Urinary bladder (tissue), 3 donors: ENCODE measurements at regions not wholly inside any gene's neighbourhood (a gene's known extent, or its start where the extent isn't known, plus 50 kb on each side); places are given as distances from the start of the nearest gene placed in this dataset.

Source experiments
- DNase-seq: peaks from one replicate; pipeline ENCODE4 v3.0.0-alpha.2; 2015; ENCODE audit errors: extremely low spot score
- H3K27ac ChIP-seq: one replicate; pipeline ENCODE4 v1.5.1; 2013; ENCODE audit warnings: low read depth, mild to moderate bottlenecking, moderate library complexity
- H3K36me3 ChIP-seq: one replicate; pipeline ENCODE4 v1.6.1; 2013; ENCODE audit warnings: mild to moderate bottlenecking, moderate library complexity; ENCODE audit not compliant: insufficient read depth
- H3K4me1 ChIP-seq: one replicate; pipeline ENCODE4 v1.6.1; 2013; ENCODE audit warnings: mild to moderate bottlenecking, moderate library complexity; ENCODE audit not compliant: insufficient read depth
- H3K4me3 ChIP-seq: one replicate; pipeline ENCODE4 v1.5.1; 2013; ENCODE audit warnings: low read depth, low read length
- WGBS: extraction: QIAGEN DNeasy Blood & Tissue Kit; methylation state at CpG from one replicate; pipeline ENCODE4 v1.1.7; 2013; 5-methylcytosine and 5-hydroxymethylcytosine counted together
- donor health status: healthy with polysubstance abuse.
- donor health status: healthy.

DNA sequence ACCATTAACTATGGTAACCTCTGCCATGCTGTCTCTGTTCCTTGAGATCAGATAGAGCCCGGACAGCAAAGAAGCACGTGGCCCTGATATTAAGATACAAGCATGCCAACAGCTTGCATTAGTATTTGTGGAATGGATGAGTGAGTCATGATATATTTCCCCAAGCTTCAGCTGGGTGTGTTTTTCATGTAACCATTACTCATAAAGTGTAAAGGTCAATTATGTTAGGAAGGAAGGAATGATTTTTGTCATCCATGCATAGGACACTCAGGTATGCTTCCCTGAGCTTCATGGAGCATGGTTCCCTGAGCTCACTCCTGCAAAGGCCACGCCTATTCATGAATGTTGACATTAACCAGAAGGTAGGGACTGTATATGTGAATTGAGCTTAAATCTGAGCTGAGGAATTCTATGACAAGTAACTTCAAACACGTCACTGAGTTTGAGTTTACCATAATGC is 74.6 kb downstream of the ARL4C start:
- H3K36me3 ChIP-seq = no peaks in the 10 kb centered on the region
- H3K4me3 ChIP-seq = no peak overlapping the region
- DNase-seq = no peak
- H3K4me1 ChIP-seq = no peaks in the 10 kb centered on the region
- 40% methylated on average over 4 of the region's 4 CpGs for WGBS
- no peak overlapping the region for H3K27ac ChIP-seq

DNA sequence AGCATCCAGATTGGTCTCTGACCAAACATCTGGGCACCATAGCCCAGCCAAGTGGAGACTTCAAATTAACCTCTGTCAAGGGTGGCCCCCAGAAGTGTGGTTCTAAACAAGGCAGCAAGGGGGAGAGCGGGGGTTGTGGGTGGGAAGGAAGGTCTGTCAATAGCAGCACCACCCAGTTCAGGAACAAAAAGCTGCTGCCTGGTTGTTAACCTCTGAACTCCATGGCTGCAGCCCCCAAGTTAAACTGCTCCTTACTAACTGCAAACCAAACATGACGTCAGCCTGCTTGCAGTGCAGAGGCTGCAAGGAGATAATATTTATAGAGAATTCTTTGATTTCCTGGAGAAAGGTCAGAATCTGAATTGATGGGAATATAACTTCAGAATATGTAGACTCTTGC is 76.5 kb downstream of the ARL4C start:
- no peaks in the 10 kb centered on the region for H3K36me3 ChIP-seq
- 65% methylated on average over 2 of the region's 2 CpGs for WGBS
- H3K4me1 ChIP-seq = no peaks in the 10 kb centered on the region
- no peak overlapping the region for H3K4me3 ChIP-seq
- no peak for DNase-seq
- H3K27ac ChIP-seq = no peak overlapping the region

DNA sequence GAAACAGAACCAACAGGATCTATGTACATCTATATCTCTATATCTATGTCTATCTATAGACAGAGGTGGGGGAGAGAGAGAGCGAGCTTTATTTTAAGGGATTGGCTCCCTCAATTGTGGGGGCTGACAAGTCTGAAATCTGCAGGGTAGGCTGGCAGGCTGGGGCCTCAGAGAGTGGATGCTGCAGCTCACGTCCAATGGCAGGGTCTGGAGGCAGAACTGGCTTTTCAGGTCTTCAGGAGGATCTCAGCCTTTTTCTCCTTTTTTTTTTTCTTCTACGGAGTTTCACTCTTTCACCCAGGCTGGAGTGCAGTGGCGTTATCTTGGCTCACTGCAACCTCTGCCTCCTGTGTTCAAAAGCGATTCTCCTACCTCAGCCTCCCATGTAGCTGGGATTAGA is 77.2 kb downstream of the ARL4C start:
- WGBS = 87% methylated on average over 5 of the region's 5 CpGs
- no peaks in the 10 kb centered on the region for H3K4me1 ChIP-seq
- no peak overlapping the region for H3K27ac ChIP-seq
- H3K4me3 ChIP-seq = no peak overlapping the region
- no peaks in the 10 kb centered on the region for H3K36me3 ChIP-seq
- DNase-seq = no peak

DNA sequence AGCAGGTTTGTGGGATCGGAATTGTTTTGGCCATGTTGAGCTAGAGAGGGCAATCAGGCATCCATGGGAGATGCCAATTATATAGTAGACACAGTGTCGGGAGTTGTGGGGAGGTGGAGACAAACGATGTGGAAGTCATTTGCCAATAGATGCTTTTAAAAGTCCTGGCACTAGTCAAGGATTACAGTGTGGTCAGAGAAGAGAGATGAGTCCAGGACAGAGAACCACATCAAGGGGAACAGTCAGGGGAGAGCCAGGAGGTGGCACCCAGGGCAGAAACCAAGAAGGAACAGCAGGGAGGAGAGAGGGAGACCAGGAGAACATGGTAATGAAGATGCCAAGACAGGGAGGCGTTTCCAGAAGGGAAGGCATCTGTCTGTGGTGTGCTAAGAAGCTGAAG is 81.2 kb downstream of the ARL4C start:
- WGBS = 86% methylated on average over 4 of the region's 4 CpGs

DNA sequence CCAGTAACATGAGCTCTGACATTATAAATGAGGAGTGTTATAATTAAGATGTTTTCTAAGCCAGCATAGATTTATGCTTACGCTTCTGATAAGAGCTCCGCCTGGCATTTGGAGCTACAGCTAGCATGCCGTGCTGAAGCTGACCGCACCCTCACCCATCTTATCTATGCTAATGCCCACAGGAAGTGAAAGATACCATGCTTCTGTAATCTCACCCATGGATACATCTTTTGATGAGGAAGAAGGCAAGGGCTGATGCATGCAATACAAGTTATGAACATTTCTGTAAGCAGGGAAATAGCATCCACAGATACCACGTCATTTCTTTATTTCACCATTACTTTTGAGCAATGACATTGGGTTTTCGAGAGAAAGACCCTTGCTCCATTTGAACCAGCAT is 82.3 kb downstream of the ARL4C start:
- no peak overlapping the region for H3K4me3 ChIP-seq
- 74% methylated on average over 6 of the region's 6 CpGs for WGBS

More for the DNA sequence above, 81.2 kb downstream of the ARL4C start:
- Histone ChIP-seq H3K4me1 (no peaks in the 10 kb centered on the region), H3K4me3 (no peak overlapping the region), H3K27ac (no peak overlapping the region), H3K36me3 (no peaks in the 10 kb centered on the region)
- no peak for DNase-seq

DNA sequence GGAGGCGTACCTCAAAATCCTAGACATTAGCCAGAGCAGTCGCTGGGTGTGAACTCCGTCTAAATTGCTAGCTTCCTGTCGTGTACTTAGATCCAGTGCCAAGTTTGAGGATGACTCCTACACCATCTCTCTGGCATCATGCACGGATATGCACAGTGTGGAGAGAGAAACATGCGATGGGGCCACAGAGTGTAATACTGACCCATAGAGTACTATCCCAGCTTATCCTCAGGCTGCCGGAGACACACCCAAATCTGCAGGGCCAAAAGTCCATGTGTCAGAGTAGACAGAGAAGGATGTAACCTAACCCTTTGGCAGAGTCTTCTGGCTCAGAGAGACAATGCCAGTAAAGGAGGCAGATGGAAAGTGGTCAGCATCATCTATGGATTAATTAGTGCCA is 84.2 kb downstream of the ARL4C start:
- H3K4me3 ChIP-seq = no peak overlapping the region
- DNase-seq = no peak
- H3K4me1 ChIP-seq = no peaks in the 10 kb centered on the region
- no peak overlapping the region for H3K27ac ChIP-seq
- H3K36me3 ChIP-seq = no peaks in the 10 kb centered on the region
- WGBS = 63% methylated on average over 7 of the region's 7 CpGs

More for the DNA sequence above, 82.3 kb downstream of the ARL4C start:
- no peak for DNase-seq
- Histone ChIP-seq H3K27ac (no peak overlapping the region), H3K36me3 (no peaks in the 10 kb centered on the region), H3K4me1 (no peaks in the 10 kb centered on the region)

DNA sequence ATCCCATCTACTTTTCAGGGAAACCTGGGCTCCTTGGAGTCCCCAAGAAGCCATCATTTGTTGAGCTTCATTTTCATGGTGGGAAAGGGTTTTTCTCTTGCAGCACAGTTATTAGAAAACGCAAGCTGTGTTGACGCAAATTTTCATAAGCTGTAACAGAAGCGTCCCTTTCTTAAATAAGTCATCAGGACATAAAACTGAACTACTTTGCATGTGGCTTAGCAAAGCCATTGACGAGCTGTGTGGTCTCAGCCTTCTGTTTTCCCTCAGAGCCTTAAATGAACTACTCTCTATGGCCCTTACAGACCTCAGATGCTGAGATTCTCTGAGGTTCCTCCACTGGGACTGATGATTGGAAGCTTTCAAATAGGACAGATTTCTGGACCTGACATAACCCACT is 85.1 kb downstream of the ARL4C start:
- H3K36me3 ChIP-seq = no peaks in the 10 kb centered on the region
- H3K27ac ChIP-seq = no peak overlapping the region
- no peaks in the 10 kb centered on the region for H3K4me1 ChIP-seq
- DNase-seq = no peak
- 92% methylated on average over 4 of the region's 4 CpGs for WGBS
- H3K4me3 ChIP-seq = no peak overlapping the region

DNA sequence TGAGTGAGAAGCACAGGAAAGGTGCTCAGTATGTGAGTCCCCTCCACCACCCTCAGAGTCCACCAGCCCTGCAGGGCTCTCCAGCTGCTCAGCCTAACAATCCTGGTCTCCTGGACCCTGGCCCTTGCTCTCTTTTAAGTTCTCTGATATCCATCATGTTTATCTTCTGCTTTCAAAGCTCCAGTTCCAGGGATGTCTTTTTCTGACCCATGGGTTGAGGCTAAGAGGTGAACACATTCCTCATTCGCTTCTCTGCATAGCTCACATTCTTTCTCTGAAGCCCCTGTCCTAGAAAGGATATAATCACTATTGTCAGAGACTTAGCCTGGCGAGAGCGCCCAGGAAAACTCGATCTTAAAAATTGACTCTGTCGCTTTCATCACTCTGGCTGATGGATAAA is 86.4 kb downstream of the ARL4C start:
- Histone ChIP-seq H3K4me3 (no peak overlapping the region), H3K27ac (no peak overlapping the region), H3K4me1 (no peaks in the 10 kb centered on the region), H3K36me3 (no peaks in the 10 kb centered on the region)
- no peak for DNase-seq
- WGBS = 58% methylated on average over 5 of the region's 5 CpGs

DNA sequence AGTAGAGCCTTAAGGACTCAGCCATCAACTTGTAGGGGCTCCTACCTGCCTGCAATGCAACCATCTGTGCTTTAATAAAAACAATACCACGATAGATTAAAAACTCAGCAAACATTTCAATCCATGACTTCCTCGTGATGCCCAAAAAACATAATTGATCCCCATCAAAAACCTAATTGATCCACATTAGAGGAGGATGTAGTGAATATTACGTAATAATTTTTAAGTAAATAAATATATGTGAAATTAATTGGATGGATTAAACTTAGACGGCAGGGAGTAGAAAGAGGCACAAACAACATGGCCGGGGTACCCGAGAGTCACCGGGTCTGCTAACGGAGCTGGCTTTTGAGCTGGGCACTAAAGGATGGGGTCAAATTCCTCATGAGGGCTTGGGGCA is 87.3 kb downstream of the ARL4C start:
- no peak for DNase-seq
- Histone ChIP-seq H3K4me3 (no peak overlapping the region), H3K4me1 (no peaks in the 10 kb centered on the region), H3K27ac (no peak overlapping the region), H3K36me3 (no peaks in the 10 kb centered on the region)
- 96% methylated on average over 8 of the region's 8 CpGs for WGBS

DNA sequence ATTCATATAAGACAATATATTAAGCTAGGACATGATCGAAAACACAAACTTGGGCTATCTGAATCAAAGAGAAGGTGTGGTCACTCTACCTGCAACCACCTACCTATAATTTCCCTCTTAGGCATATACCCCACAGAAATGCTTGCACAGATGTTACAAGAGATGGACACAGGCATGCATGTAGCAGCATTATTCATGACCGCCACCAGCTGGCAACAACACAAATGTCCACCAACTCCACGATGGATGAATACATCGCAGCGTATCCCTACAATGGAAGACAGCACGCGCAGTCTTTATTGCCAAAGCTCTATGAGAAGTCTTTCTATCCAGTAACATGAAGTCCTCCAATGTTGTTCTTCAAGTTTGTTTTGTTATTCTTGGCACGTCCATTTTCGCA is 90.8 kb downstream of the ARL4C start:
- 85% methylated on average over 9 of the region's 9 CpGs for WGBS
- DNase-seq = no peak
- Histone ChIP-seq H3K4me1 (no peaks in the 10 kb centered on the region), H3K27ac (no peak overlapping the region), H3K36me3 (no peaks in the 10 kb centered on the region), H3K4me3 (no peak overlapping the region)

DNA sequence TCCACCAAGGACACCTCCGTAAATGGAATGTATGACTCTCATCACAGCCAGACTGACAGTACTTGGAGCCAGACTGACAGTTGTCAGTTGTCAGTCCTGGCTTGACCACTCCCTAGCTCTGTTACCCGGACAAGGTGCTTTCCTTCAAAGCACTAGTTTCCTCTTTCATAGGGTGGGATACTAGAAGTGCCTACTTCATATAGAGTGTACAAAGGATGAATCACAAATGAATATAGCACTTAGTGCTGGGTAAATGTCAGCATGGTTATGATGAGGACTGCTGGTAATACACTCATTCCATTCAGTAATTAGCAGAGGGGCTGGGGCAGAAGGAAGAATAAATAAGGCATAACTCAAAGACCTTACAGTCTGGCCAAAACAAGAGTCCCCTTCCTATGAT is 91.4 kb downstream of the ARL4C start:
- DNase-seq = no peak
- Histone ChIP-seq H3K4me1 (no peaks in the 10 kb centered on the region), H3K36me3 (no peaks in the 10 kb centered on the region), H3K4me3 (no peak overlapping the region), H3K27ac (no peak overlapping the region)
- 80% methylated on average over 2 of the region's 2 CpGs for WGBS

DNA sequence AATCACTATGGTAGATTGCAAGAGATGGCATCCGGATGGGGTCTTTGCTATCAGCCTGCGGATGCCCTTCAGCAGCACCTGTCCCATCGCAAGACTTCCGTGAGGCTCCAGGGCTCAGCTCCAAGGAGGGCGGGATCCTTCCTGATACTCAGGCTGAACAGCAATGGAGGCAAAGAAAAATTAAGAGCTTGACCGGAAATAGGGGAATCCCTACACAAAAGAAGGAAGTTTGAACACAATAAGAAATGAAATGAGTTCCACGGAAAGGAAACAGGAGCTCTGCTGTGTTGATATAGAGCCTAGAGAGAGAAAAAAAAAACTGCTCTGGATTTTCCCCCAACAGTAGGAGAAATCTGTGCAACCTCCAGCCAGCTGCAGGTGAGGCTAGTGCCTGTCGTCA is 91.9 kb downstream of the ARL4C start:
- 74% methylated on average over 8 of the region's 8 CpGs for WGBS
- H3K36me3 ChIP-seq = no peaks in the 10 kb centered on the region
- no peak overlapping the region for H3K4me3 ChIP-seq
- no peak overlapping the region for H3K27ac ChIP-seq
- H3K4me1 ChIP-seq = no peaks in the 10 kb centered on the region
- DNase-seq = no peak

DNA sequence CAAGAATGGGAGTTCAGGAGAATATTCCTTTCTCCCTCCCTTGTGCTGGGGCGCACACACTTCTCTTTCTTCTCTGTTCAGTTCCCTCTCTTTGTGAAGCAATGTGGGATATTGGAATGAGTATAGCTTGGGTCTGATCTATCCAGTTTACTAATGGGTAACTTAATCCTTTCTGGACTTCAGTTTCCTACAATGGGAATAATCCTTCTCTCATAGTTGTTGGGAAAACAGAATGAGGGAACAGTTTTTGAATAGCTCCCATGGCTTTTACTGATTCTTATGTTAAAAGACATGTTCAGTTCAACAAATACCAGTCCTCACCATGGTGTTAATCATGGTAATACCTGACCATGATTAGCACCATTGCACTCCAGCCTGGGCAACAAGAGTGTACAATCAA is 93.1 kb downstream of the ARL4C start:
- Histone ChIP-seq H3K27ac (no peak overlapping the region), H3K36me3 (no peaks in the 10 kb centered on the region), H3K4me3 (no peak overlapping the region), H3K4me1 (no peaks in the 10 kb centered on the region)
- DNase-seq = no peak
- 100% methylated on average over 1 of the region's 1 CpG for WGBS

DNA sequence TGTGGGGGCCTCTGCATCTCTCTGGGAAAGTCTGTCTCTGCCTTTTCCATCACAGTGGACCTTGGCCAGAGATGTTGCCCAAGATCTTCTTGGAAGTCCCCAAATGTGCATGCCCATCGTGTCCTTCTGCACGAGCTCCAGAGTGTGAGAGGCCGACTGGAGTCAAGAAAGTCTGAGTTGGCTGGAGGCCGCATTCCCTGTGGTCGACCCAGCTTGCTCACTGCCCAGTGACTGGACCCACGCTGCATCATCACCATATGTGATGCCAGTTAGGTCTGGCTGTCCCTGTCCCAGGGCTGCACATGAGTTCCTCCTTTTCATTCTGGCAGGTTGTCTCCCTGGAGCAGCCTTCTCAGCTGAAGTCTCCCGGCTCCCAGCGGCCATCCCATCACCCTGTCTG is 93.8 kb downstream of the ARL4C start:
- H3K27ac ChIP-seq = no peak overlapping the region
- WGBS = 90% methylated on average over 8 of the region's 8 CpGs
- no peaks in the 10 kb centered on the region for H3K36me3 ChIP-seq
- DNase-seq = no peak
- H3K4me3 ChIP-seq = no peak overlapping the region
- H3K4me1 ChIP-seq = no peaks in the 10 kb centered on the region

DNA sequence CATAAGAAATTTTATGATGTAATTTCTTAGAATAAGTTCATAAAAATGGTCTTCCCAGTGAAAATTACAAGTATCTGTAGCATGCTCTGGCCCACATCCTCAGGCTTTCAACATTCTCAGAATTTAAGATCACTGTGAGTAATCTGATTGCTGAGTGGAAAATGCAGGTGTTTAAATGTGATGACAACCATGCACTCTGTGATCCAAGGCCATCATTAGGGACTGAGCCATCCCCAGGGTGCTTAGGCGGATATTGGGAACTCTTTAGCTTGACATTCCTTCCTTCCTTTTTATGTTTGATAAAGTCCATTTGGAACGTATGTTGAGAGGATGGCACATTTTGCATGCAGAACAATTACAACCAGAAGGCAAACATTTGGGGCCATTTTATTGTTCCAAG is 95.5 kb downstream of the ARL4C start:
- Histone ChIP-seq H3K4me1 (no peaks in the 10 kb centered on the region), H3K36me3 (no peaks in the 10 kb centered on the region), H3K27ac (no peak overlapping the region), H3K4me3 (no peak overlapping the region)
- DNase-seq = no peak
- 80% methylated on average over 2 of the region's 2 CpGs for WGBS
